GM12892 (cell line): ENCODE measurements at regions not wholly inside any gene's neighbourhood (a gene's known extent, or its start where the extent isn't known, plus 50 kb on each side); places are given as distances from the start of the nearest gene placed in this dataset.

Source experiments
- POLR2AphosphoS5 ChIP-seq: IDR thresholded peaks from 2 replicates; pipeline ENCODE4 v1.6.1; 2011; ENCODE audit warnings: low read depth, low read length, control low read depth
- TAF1 ChIP-seq: IDR thresholded peaks from 2 replicates; pipeline ENCODE4 v1.6.1; 2011; ENCODE audit warnings: low read depth, mild to moderate bottlenecking, control low read depth, low read length, borderline replicate concordance

GRCh38 chr13:73248711-73249580, 190.1 kb downstream of the KLF5 start:
- TF ChIP-seq TAF1 (no peak), POLR2AphosphoS5 (no peak)
